GM12865 (cell line): ENCODE measurements at regions not wholly inside any gene's neighbourhood (a gene's known extent, or its start where the extent isn't known, plus 50 kb on each side); places are given as distances from the start of the nearest gene placed in this dataset.
A peak's percentile ranks its signal among the peaks of the same experiment; 100 is the strongest.

ENCODE experiments used
- DNase-seq: peaks from one replicate; pipeline ENCODE4 v3.0.0; 2010; ENCODE audit warnings: low read depth
- H3K4me3 ChIP-seq: 2 replicates; pipeline ENCODE4 v1.5.1; 2011; ENCODE audit warnings: mild to moderate bottlenecking, low read depth, low read length, control low read depth
- TF ChIP-seq, protein P1 (sequence below): IDR thresholded peaks from 2 replicates; pipeline ENCODE4 v1.5.1; 2011; ENCODE audit warnings: low read length, control low read depth, low read depth, inconsistent platforms; ENCODE audit not compliant: insufficient read depth; ENCODE audit errors: missing control alignments

DNA sequence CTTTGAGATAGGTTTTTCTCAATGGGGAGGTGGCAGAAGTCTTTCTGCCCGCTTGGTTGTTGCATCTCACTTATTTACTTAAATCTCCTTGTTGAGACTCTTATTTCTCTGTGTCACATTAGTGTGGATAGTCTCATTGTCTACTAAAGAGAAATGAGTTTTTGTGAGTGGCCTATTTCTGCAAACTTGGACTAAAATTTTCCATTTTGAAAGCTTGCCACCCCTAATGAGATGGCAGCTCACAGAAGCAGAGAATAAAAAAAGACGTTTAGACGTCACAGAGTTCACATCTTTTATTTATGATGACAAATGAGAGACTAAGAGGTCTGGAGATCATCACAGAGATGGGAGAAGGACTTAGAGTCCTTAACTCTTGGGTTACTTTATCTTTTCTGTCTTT lies 262.7 kb upstream of the PHYHIPL start:
- DNase-seq = no peak
- TF ChIP-seq, protein P1, sequence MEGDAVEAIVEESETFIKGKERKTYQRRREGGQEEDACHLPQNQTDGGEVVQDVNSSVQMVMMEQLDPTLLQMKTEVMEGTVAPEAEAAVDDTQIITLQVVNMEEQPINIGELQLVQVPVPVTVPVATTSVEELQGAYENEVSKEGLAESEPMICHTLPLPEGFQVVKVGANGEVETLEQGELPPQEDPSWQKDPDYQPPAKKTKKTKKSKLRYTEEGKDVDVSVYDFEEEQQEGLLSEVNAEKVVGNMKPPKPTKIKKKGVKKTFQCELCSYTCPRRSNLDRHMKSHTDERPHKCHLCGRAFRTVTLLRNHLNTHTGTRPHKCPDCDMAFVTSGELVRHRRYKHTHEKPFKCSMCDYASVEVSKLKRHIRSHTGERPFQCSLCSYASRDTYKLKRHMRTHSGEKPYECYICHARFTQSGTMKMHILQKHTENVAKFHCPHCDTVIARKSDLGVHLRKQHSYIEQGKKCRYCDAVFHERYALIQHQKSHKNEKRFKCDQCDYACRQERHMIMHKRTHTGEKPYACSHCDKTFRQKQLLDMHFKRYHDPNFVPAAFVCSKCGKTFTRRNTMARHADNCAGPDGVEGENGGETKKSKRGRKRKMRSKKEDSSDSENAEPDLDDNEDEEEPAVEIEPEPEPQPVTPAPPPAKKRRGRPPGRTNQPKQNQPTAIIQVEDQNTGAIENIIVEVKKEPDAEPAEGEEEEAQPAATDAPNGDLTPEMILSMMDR = no peak

DNA sequence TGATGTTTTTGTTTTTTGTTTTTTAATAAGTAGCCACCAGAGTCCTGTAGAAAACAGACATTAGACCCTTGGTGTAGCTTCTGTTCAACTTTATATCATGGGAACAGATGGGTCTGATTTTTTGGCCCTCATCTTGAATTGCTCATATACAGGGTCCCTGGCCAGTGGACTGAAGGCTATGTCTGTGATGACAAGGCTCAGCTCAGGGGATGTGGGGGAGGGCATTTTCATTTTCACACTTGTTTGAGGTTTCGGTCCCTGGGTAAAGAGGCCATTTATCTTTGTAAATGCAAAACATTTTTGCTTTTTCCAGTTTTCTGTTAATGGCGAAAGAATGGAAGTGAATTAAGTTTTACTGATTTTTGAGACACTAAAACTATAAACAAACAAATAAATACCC lies 257.6 kb upstream of the PHYHIPL start:
- no peak overlapping the region for H3K4me3 ChIP-seq
- peak; percentile 47 for DNase-seq
- TF ChIP-seq, protein P1 = no peak

More for the DNA sequence above, 262.7 kb upstream of the PHYHIPL start:
- no peak overlapping the region for H3K4me3 ChIP-seq

DNA sequence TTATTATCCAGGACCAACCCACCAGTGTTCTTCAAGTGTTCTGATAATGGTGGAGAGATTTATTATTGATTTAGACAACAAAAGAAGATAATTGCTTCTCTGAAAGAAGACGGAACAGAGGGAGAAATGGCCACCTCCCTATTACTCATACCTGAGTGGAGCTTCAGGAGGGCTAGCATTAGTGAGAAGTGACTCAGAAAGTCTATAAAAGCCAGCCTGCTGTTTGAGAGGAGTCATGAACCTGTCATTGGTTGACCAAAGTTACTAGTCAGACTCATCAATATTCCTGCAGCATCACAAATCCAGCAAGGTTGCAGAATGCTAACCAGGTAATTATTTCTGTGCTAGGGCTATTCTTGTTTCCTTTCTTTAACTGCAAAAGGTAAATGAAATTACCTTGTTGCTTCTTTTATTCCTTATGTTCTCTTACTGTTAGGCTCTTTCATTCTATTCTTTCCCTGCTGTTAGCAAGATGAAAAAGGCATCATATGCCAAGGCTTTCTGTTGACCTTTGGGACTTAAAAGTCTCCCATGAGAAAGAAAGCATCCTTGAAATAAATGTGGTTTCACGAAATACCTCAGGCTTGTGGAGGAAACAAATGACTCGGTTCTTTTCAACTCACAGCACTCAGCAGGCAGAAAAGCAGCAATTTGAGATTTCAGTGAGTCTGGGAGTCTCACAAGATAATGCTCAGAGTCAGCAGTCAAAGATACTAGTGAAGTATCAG lies 256.4 kb upstream of the PHYHIPL start:
- no peak overlapping the region for H3K4me3 ChIP-seq
- peak; percentile 15 for DNase-seq
- TF ChIP-seq, protein P1 = no peak

DNA sequence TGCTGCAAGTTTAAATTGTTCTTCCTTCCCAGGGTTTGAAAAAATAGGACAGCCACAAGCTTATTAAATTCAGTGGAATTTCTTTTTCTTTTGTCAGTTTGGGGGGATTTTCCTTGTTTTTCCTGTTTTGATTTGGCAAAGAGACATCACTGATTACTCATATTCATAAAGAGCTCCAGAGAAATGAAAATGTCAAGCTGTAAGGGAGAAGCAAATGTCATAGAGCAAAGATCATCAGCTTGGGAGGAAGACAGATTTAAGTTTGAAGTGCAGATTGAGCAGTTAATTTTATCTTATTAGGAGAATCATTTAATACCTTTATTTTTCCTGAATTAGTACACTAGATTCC lies 255.8 kb upstream of the PHYHIPL start:
- DNase-seq = no peak
- no peak overlapping the region for H3K4me3 ChIP-seq
- TF ChIP-seq, protein P1 = no peak

DNA sequence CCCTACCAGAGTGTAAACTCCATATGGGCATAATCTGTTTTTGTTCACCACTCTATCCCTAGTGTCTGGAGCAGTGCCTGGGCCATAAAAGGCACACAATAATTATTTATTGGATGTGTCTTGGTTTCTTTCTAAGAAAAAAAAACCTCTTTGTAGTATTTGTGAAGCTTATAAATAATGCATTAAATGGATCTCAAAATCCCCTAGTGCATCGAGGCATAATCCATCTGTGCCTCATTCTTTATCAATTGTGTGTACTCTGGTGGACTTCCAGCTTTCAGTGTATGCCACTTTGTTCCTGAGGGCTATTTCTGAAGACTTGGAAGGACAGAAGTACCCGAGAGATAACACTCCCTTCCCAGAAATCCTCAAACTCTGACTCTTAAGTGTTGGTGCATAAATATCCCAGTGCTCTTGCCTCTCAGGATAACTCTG lies 255.0 kb upstream of the PHYHIPL start:
- DNase-seq = no peak
- TF ChIP-seq, protein P1 = no peak
- H3K4me3 ChIP-seq = no peak overlapping the region

DNA sequence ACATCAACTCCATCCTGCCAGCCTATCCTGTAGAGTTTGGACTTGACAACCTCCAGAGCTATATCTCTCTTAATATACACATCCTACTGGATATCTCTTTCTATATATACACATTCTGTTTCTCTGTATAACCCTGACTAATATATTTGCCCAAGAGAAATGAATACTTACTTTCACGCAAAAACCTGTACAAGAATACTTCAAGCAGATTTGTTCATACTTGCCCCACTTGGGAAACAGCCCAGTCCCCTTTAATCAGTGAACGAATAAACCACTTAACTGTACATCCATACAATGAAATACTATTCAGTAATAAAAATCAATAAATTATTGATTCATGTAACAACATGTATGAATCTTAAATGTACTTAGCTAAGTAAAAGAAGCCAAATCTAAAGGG lies 251.1 kb upstream of the PHYHIPL start:
- TF ChIP-seq, protein P1 = no peak
- no peak for DNase-seq
- H3K4me3 ChIP-seq = no peak overlapping the region

DNA sequence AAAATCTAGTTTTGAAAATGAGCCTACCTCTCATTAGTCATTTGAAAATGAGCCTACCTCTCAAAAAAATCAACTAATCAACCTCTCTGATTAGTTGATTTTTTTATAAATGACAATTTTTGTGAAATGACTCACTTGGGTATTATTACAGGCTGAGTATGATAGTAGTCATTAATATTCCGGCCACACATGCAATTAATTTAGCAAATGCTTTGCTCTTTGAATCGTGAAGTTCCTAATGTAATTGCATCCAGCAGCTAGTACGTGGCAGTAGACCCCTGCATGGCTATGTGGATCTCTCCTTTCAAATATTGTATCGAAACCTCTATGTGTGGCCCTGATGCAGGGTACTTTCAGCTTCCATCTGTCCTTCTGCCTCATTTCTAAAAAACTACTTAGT lies 245.9 kb upstream of the PHYHIPL start:
- DNase-seq = no peak
- TF ChIP-seq, protein P1 = no peak
- no peak overlapping the region for H3K4me3 ChIP-seq
